ENCODE measurements at regions not wholly inside any gene's neighbourhood (a gene's known extent, or its start where the extent isn't known, plus 50 kb on each side); places are given as distances from the start of the nearest gene placed in this dataset.

GRCh38 chr1:29444782-29445729, 208.7 kb downstream of the PTPRU start:
- no peaks in the 10 kb centered on the region for H3K4me1 Mint-ChIP-seq (ENCODE audit: low read depth)
- H3K27me3 Mint-ChIP-seq (ENCODE audit: low read depth): peaks cover 16% of the 10 kb centered on the region
- H3K4me3 Mint-ChIP-seq: no peak overlapping the region
- H3K9me3 Mint-ChIP-seq: no peaks in the 10 kb centered on the region
- DNase-seq (ENCODE audit: low spot score): no peak
- H3K27ac Mint-ChIP-seq: no peak overlapping the region
- no peaks in the 10 kb centered on the region for H3K36me3 Mint-ChIP-seq (ENCODE audit: low read depth)

GRCh38 chr1:29444081-29444715, 207.9 kb downstream of the PTPRU start:
- H3K27me3 Mint-ChIP-seq (ENCODE audit: low read depth): peaks cover 18% of the 10 kb centered on the region

GRCh38 chr1:29441916-29442668, 205.8 kb downstream of the PTPRU start:
- no peak for DNase-seq (ENCODE audit: low spot score)
- Mint-ChIP-seq H3K4me3 (no peak overlapping the region), H3K9me3 (no peaks in the 10 kb centered on the region), H3K27ac (no peak overlapping the region), H3K27me3 (ENCODE audit: low read depth) (peaks cover 20% of the 10 kb centered on the region), H3K36me3 (ENCODE audit: low read depth) (no peaks in the 10 kb centered on the region), H3K4me1 (ENCODE audit: low read depth) (no peaks in the 10 kb centered on the region)

More at GRCh38 chr1:29444081-29444715, 207.9 kb downstream of the PTPRU start:
- Mint-ChIP-seq H3K4me1 (ENCODE audit: low read depth) (no peaks in the 10 kb centered on the region), H3K27ac (no peak overlapping the region), H3K9me3 (no peaks in the 10 kb centered on the region), H3K36me3 (ENCODE audit: low read depth) (no peaks in the 10 kb centered on the region), H3K4me3 (no peak overlapping the region)
- DNase-seq (ENCODE audit: low spot score): no peak

GRCh38 chr1:29439615-29440014, 203.3 kb downstream of the PTPRU start:
- Mint-ChIP-seq H3K4me3 (no peak overlapping the region), H3K36me3 (ENCODE audit: low read depth) (no peaks in the 10 kb centered on the region), H3K9me3 (no peaks in the 10 kb centered on the region), H3K27ac (no peak overlapping the region), H3K27me3 (ENCODE audit: low read depth) (peaks cover 20% of the 10 kb centered on the region), H3K4me1 (ENCODE audit: low read depth) (no peaks in the 10 kb centered on the region)
- no peak for DNase-seq (ENCODE audit: low spot score)

DNA sequence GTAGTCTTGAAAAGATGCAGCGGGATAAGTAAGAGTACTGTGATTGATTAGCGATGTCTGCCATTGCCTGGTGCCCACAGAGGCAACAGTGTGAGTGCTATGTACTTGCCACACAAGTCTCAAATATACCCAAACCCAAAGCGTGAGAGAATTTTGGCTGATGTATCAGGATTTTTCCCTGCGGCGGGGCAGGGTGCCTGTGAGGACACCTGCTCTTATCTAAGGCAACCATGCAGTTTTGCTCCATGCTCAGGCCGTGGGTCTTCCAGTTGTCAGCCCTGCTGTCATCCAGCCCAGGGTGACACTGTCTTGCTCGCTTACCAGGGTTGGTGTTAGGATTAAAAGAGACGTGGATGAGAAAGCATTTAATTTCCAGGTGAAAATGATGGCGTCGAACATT, 202.7 kb downstream of the PTPRU start:
- no peaks in the 10 kb centered on the region for H3K36me3 Mint-ChIP-seq (ENCODE audit: low read depth)

GRCh38 chr1:29437946-29438345, 201.6 kb downstream of the PTPRU start:
- Mint-ChIP-seq H3K27me3 (ENCODE audit: low read depth) (peaks cover 16% of the 10 kb centered on the region), H3K9me3 (no peaks in the 10 kb centered on the region), H3K36me3 (ENCODE audit: low read depth) (no peaks in the 10 kb centered on the region), H3K4me1 (ENCODE audit: low read depth) (no peaks in the 10 kb centered on the region), H3K4me3 (no peak overlapping the region), H3K27ac (no peak overlapping the region)
- no peak for DNase-seq (ENCODE audit: low spot score)

More for the DNA sequence above, 202.7 kb downstream of the PTPRU start:
- H3K27ac Mint-ChIP-seq: no peak overlapping the region
- H3K9me3 Mint-ChIP-seq: no peaks in the 10 kb centered on the region
- no peak overlapping the region for H3K4me3 Mint-ChIP-seq
- peaks cover 19% of the 10 kb centered on the region for H3K27me3 Mint-ChIP-seq (ENCODE audit: low read depth)
- no peaks in the 10 kb centered on the region for H3K4me1 Mint-ChIP-seq (ENCODE audit: low read depth)
- no peak for DNase-seq (ENCODE audit: low spot score)

GRCh38 chr1:29436181-29436785, 200.0 kb downstream of the PTPRU start:
- DNase-seq (ENCODE audit: low spot score): no peak
- Mint-ChIP-seq H3K4me1 (ENCODE audit: low read depth) (no peaks in the 10 kb centered on the region), H3K9me3 (no peaks in the 10 kb centered on the region), H3K27ac (no peak overlapping the region), H3K4me3 (no peak overlapping the region), H3K27me3 (ENCODE audit: low read depth) (peaks cover 10% of the 10 kb centered on the region), H3K36me3 (ENCODE audit: low read depth) (no peaks in the 10 kb centered on the region)

DNA sequence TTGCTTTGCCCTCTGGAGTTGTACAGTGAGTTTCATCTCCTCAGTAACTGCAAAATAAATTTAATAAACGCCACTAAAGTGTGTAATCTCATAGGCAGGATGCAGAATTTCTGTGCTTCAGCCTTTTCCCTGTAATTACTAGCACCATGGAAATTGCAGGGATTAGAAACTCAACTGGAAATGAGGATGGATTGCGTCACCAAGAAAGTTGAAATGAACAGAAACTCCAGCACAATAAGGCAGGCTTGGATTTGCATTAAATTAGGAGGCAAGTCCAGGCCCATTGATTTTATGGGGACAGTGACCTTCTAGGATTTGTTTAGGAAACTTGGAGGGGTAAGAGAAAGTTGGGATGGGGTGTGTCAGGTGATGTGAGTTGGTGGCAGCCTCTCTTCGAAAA, 197.5 kb downstream of the PTPRU start:
- peaks cover 4% of the 10 kb centered on the region for H3K9me3 Mint-ChIP-seq
- H3K27ac Mint-ChIP-seq: no peak overlapping the region
- H3K4me1 Mint-ChIP-seq (ENCODE audit: low read depth): no peaks in the 10 kb centered on the region
- peaks cover 2% of the 10 kb centered on the region for H3K27me3 Mint-ChIP-seq (ENCODE audit: low read depth)
- no peak overlapping the region for H3K4me3 Mint-ChIP-seq
- H3K36me3 Mint-ChIP-seq (ENCODE audit: low read depth): no peaks in the 10 kb centered on the region
- no peak for DNase-seq (ENCODE audit: low spot score)

DNA sequence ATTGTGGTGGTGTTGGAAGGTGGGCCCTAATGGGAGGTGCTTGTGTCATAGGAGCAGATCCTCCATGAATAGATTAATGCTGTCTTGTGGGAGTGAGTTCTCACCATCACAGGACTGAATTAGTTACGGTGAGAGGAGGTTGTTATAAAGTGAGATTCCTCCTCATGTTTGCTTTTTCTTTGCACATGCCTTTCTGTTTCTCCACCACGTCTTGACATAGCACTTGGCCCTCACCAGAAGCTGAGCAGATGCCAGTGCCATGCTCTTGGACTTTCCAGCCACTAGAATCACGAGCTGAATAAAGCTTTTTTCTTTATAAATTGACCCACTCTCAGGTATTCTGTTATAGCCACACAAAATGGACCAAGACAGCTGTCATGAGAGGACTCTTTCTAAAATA, 194.8 kb downstream of the PTPRU start:
- no peak for DNase-seq (ENCODE audit: low spot score)
- Mint-ChIP-seq H3K36me3 (ENCODE audit: low read depth) (no peaks in the 10 kb centered on the region), H3K27ac (no peak overlapping the region), H3K9me3 (peaks cover 4% of the 10 kb centered on the region), H3K4me1 (ENCODE audit: low read depth) (no peaks in the 10 kb centered on the region), H3K4me3 (no peak overlapping the region), H3K27me3 (ENCODE audit: low read depth) (no peaks in the 10 kb centered on the region)

GRCh38 chr1:29429656-29430055, 193.3 kb downstream of the PTPRU start:
- no peaks in the 10 kb centered on the region for H3K36me3 Mint-ChIP-seq (ENCODE audit: low read depth)
- H3K9me3 Mint-ChIP-seq: peaks cover 4% of the 10 kb centered on the region
- H3K4me3 Mint-ChIP-seq: no peak overlapping the region
- H3K27me3 Mint-ChIP-seq (ENCODE audit: low read depth): no peaks in the 10 kb centered on the region
- no peak for DNase-seq (ENCODE audit: low spot score)
- no peaks in the 10 kb centered on the region for H3K4me1 Mint-ChIP-seq (ENCODE audit: low read depth)
- H3K27ac Mint-ChIP-seq: no peak overlapping the region

- Mint-ChIP-seq H3K27me3 (ENCODE audit: low read depth) (peaks cover 2% of the 10 kb centered on the region), H3K36me3 (ENCODE audit: low read depth) (no peaks in the 10 kb centered on the region), H3K4me3 (no peak overlapping the region), H3K27ac (no peak overlapping the region), H3K9me3 (peaks cover 4% of the 10 kb centered on the region), H3K4me1 (ENCODE audit: low read depth) (no peaks in the 10 kb centered on the region)
- no peak for DNase-seq (ENCODE audit: low spot score)
Measured at GRCh38 chr1:29428997-29429396, 192.7 kb downstream of the PTPRU start.

DNA sequence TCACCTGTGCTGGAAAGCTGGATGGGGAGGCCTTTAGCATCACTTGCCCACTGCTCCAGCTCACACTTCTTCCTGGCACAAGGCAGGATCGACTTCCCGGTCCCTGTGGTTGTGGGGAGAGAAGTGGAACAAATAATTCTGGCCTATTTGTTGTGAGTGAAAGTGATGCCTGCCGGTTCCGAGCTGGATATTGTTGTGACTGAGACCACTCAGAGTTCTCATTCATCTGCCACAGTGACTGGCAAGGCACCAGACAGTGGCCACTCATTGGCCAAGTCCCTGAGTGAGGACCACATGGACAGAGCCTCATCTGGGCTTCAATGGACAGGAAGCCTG, 191.9 kb downstream of the PTPRU start:
- H3K4me3 Mint-ChIP-seq: no peak overlapping the region

DNA sequence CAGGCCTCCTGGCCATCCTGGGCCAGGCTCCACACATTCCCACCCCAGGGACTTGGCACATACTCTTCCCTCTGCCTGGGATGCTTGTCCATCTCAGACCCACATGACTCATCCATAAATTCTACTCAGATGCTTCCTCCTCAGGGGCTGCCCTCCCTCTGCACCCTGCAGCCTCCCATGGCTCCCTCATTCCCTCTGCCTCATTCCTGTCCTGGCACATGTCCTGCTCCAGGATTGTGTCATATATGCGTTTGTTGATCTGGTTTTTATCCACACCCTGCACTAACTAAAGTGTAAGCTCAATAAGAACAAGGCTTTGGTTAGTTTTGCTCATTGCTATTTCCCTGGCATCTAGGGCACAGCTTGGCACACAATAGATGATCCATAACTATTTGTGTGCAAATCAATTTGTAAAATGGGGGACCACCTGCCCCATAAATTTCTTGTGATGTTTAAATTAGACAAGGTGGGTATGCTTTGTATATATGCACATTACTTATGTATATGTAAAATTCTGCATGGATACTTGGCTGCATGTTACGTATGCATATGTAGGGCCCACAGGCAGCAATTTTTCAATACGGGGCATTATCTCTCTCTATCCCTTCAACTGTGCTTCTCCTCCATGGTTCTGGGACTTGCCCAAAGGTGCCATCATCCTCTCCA, 191.4 kb downstream of the PTPRU start:
- peaks cover 4% of the 10 kb centered on the region for H3K9me3 Mint-ChIP-seq
- DNase-seq (ENCODE audit: low spot score): no peak
- H3K36me3 Mint-ChIP-seq (ENCODE audit: low read depth): no peaks in the 10 kb centered on the region
- H3K4me3 Mint-ChIP-seq: no peak overlapping the region
- no peaks in the 10 kb centered on the region for H3K4me1 Mint-ChIP-seq (ENCODE audit: low read depth)
- no peak overlapping the region for H3K27ac Mint-ChIP-seq
- H3K27me3 Mint-ChIP-seq (ENCODE audit: low read depth): peaks cover 7% of the 10 kb centered on the region

More for the DNA sequence above, 191.9 kb downstream of the PTPRU start:
- no peak for DNase-seq (ENCODE audit: low spot score)
- peaks cover 4% of the 10 kb centered on the region for H3K9me3 Mint-ChIP-seq
- H3K27me3 Mint-ChIP-seq (ENCODE audit: low read depth): peaks cover 6% of the 10 kb centered on the region
- H3K36me3 Mint-ChIP-seq (ENCODE audit: low read depth): no peaks in the 10 kb centered on the region
- H3K27ac Mint-ChIP-seq: no peak overlapping the region
- no peaks in the 10 kb centered on the region for H3K4me1 Mint-ChIP-seq (ENCODE audit: low read depth)
